K562 (cell line): ENCODE measurements at regions not wholly inside any gene's neighbourhood (a gene's known extent, or its start where the extent isn't known, plus 50 kb on each side); places are given as distances from the start of the nearest gene placed in this dataset.

Source experiments
- ATAC-seq: fragments of 200-7000 bp; cut with Tn5 transposase; 3 replicates; pipeline ENCODE4 v1.9.1; 2020; ENCODE audit warnings: moderate library complexity
- BruUV-seq: library from RNA; stranded (reverse); fragments of 400-500 nt; replicated peaks from 2 replicates; lab custom pipeline; 2021; lab: Mats Ljungman, UMichigan
- CTCF ChIA-PET: fragments of 300-600 bp; formaldehyde crosslinking; extraction: SDS; loops from one replicate; lab custom pipeline; 2021; ENCODE audit warnings: low intra/inter-chr PET ratio; lab: Yijun Ruan, JAX
- POLR2A ChIA-PET: fragments of 300-600, 350-650 bp; sonication (Branson Sonifier 250); formaldehyde crosslinking; extraction: SDS; loops from one replicate; lab custom pipeline; 2021; ENCODE audit warnings: antibody characterized with exemption, inconsistent platforms; lab: Yijun Ruan, JAX
- DNase-seq, 4 experiments: peaks; one replicate each; pipeline versions ENCODE4 v3.0.0 to v3.0.0-alpha.2; 2011 to 2018; ENCODE audit warnings: low spot score in 3 of 4, mixed read lengths in 3 of 4; ENCODE audit errors: extremely low read depth in 1 of 4
- FAIRE-seq: peaks from 2 replicates; lab custom pipeline; 2011; peaks lifted over from hg19 to GRCh38; lab: Jason Lieb, UNC
- H2AFZ ChIP-seq: 2 replicates; pipeline ENCODE4 v1.6.0; 2011; ENCODE audit warnings: low read depth, low read length, control low read depth, inconsistent platforms
- H3K27ac ChIP-seq: fragments of 200-600 bp; 3 replicates; pipeline ENCODE4 v1.8.0; 2011; ENCODE audit warnings: low read depth, mild to moderate bottlenecking, control low read depth, inconsistent platforms, low read length, moderate library complexity, mixed read lengths; ENCODE audit errors: extremely low read depth
- H3K27me3 ChIP-seq, 2 experiments: fragments of 300-600 bp in 1 of 2; 2 replicates in 1 of 2; 3 replicates in 1 of 2; pipeline versions ENCODE4 v1.6.0 to v1.8.0; 2011; ENCODE audit warnings: inconsistent platforms in 2 of 2, low read length in 2 of 2, mild to moderate bottlenecking in 1 of 2, mixed read lengths in 1 of 2, moderate library complexity in 1 of 2; ENCODE audit not compliant: control insufficient read depth in 2 of 2, insufficient read depth in 2 of 2
- H3K36me3 ChIP-seq: fragments of 300-600 bp; 3 replicates; pipeline ENCODE4 v1.8.0; 2011; ENCODE audit warnings: mild to moderate bottlenecking, low read length, inconsistent platforms; ENCODE audit not compliant: control insufficient read depth, insufficient read depth
- H3K4me1 ChIP-seq, 2 experiments: fragments of 200-600 bp in 1 of 2; replicated peaks in 1 of 2; 2 replicates in 1 of 2; 3 replicates in 1 of 2; pipeline versions ENCODE4 v1.5.1 to v1.8.0; 2011; ENCODE audit warnings: inconsistent platforms in 2 of 2, low read length in 2 of 2, mild to moderate bottlenecking in 1 of 2, mixed read lengths in 1 of 2, moderate library complexity in 1 of 2; ENCODE audit not compliant: control insufficient read depth in 2 of 2, insufficient read depth in 2 of 2
- H3K4me2 ChIP-seq: 2 replicates; pipeline ENCODE4 v1.6.1; 2011; ENCODE audit warnings: low read length, control low read depth, inconsistent platforms, mixed read lengths; ENCODE audit not compliant: insufficient read depth
- H3K4me3 ChIP-seq: fragments of 200-600 bp; sonication (generic), shearing (Covaris generic); 2 replicates; pipeline ENCODE4 v1.5.1; 2016; ENCODE audit warnings: control low read depth, inconsistent platforms
- H3K79me2 ChIP-seq: fragments of 200-600 bp; 3 replicates; pipeline ENCODE4 v1.8.0; 2011; ENCODE audit warnings: low read length, inconsistent platforms; ENCODE audit not compliant: control insufficient read depth, insufficient read depth
- H3K9ac ChIP-seq, 2 experiments: 2 replicates each; pipeline versions ENCODE4 v1.6.0 to v1.6.1; 2011; ENCODE audit warnings: low read depth in 2 of 2, low read length in 2 of 2, control low read depth in 1 of 2, inconsistent platforms in 1 of 2, mild to moderate bottlenecking in 1 of 2, mixed read lengths in 1 of 2; ENCODE audit not compliant: insufficient read depth in 1 of 2
- H3K9me1 ChIP-seq: one replicate; pipeline ENCODE4 v1.6.0; 2011; ENCODE audit warnings: inconsistent platforms, mild to moderate bottlenecking, low read length, moderate library complexity; ENCODE audit not compliant: control insufficient read depth, insufficient read depth
- H3K9me3 ChIP-seq: replicated peaks from 2 replicates; pipeline ENCODE4 v1.5.1; 2011; ENCODE audit warnings: low read depth, low read length, inconsistent platforms; ENCODE audit not compliant: control insufficient read depth, insufficient read depth
- H4K20me1 ChIP-seq: replicated peaks from 2 replicates; pipeline ENCODE4 v1.6.1; 2011; ENCODE audit warnings: low read length, inconsistent platforms, mixed read lengths; ENCODE audit not compliant: control insufficient read depth, insufficient read depth
- PCBP1 ChIP-seq: fragments of 200-400 bp; formaldehyde crosslinking; IDR thresholded peaks from 2 replicates; pipeline ENCODE4 v1.6.1; 2018; ENCODE audit warnings: mild to moderate bottlenecking, low read depth, low read length; ENCODE audit not compliant: poor library complexity, severe bottlenecking
- RBBP5 ChIP-seq: fragments of 200-600 bp; sonication (generic); IDR thresholded peaks from 2 replicates; pipeline ENCODE4 v1.6.1; 2012; ENCODE audit warnings: borderline replicate concordance, mild to moderate bottlenecking, low read length, control low read depth, inconsistent platforms; ENCODE audit not compliant: insufficient read depth, poor library complexity, severe bottlenecking
- TEAD4 ChIP-seq, 2 experiments: sonication (generic) in 1 of 2; formaldehyde crosslinking in 1 of 2; IDR thresholded peaks; 2 replicates each; pipeline versions ENCODE4 v1.6.1 to v1.8.0; 2012 to 2022; ENCODE audit warnings: borderline replicate concordance in 1 of 2, inconsistent platforms in 1 of 2, low read length in 1 of 2, mild to moderate bottlenecking in 1 of 2, missing genetic modification reagents in 1 of 2
- WGBS: fragments of 100-300 bp; shearing (Covaris generic); methylation state at CpG from one replicate; pipeline ENCODE4 v1.1.6; 2016; ENCODE audit warnings: low coverage, mixed read lengths; ENCODE audit not compliant: insufficient coverage; ENCODE audit errors: missing lambda C conversion rate; 5-methylcytosine and 5-hydroxymethylcytosine counted together
- in situ Hi-C: fragments of 300-500 bp; cut with MboI; formaldehyde crosslinking; loops from 4 replicates; pipeline ENCODE4 v1.15.0; 2018; ENCODE audit warnings: inconsistent platforms, mixed read lengths
- intact Hi-C: fragments of 100-400 bp; cut with micrococcal nuclease; formaldehyde crosslinking; loops from 2 replicates; pipeline ENCODE4 v1.14.2; 2022
- TF ChIP-seq, protein P1 (sequence below): fragments of 250-450 bp; sonication (Bioruptor Pico); IDR thresholded peaks from 2 replicates; pipeline ENCODE4 v1.9.0; 2021; ENCODE audit warnings: mild to moderate bottlenecking

DNA sequence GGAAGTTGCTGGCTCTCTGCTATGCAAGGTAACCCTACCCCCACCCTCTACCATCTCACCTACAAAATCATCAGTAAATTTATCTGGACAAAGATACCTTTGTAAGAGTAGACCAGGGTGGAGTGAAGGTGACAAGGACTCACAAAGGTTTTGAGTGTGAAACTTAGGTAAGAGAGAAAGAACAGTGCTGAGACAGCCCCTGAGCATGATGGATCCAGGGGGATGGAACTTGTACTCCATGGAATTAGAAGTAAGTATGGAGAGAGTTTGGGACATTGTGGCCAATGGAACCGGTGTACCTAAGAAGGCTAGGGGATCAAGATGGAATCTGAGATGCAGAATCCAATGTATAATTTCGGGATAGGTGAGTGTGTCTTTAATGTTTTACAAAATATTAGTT, 153.0 kb upstream of the NSMCE3 start (continued):
- TF ChIP-seq TEAD4 (IDR thresholded peaks at IDR 0.05; ENCODE audit: low read length) (no peak), TEAD4 (CRISPR knock-in tag; IDR thresholded peaks at IDR 0.05; ENCODE audit: borderline replicate concordance) (no peak)
- TF ChIP-seq, protein P1, sequence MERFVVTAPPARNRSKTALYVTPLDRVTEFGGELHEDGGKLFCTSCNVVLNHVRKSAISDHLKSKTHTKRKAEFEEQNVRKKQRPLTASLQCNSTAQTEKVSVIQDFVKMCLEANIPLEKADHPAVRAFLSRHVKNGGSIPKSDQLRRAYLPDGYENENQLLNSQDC = no peak

DNA sequence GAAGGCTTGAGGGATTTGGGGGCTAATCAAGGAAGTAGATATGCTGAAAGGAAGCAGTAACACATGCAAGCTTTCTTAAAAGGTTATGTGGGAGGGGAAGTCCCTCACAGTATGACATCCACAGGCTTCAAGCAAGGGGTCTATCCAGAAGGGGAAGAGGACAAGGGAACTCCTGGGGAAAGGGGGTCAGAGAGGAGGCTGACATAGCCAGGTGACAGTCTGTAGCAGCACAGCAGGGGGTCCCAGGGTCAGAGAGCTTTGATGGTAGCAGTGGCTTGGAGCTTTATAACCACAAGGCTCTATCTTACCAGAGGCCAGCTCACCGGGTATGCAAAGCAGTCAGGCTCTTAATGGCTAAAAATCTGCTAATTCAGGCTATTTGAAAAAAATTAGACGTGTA, 150.6 kb upstream of the NSMCE3 start:
- TF ChIP-seq RBBP5 = no peak
- no peak for TF ChIP-seq PCBP1
- TF ChIP-seq, all 486 proteins: peak for 0
- Histone ChIP-seq H3K4me2 (no peak overlapping the region), H3K9me1 (no peaks in the 10 kb centered on the region), H3K27ac (no peak overlapping the region), H3K27me3 (peaks cover 0 to 2% of the 10 kb centered on the region in 2 experiments; a peak in 3 of 5 replicates), H3K79me2 (no peaks in the 10 kb centered on the region), H3K4me3 (no peak overlapping the region), H3K9me3 (no peaks in the 10 kb centered on the region), H4K20me1 (no peaks in the 10 kb centered on the region), H2AFZ (no peak overlapping the region), H3K9ac (no peak overlapping the region), H3K36me3 (no peaks in the 10 kb centered on the region), H3K4me1 (no peaks in the 10 kb centered on the region)
- no peak for ATAC-seq
- BruUV-seq = no TSS peak
- 0% methylated on average over 2 of the region's 2 CpGs for WGBS
- no peak for DNase-seq
- intact Hi-C loops = no loop called here
- in situ Hi-C loops = no loop called here
- no peak for FAIRE-seq
- CTCF ChIA-PET = no interaction called here
- POLR2A ChIA-PET = interaction anchor here (0.8 kb wide), 1 partner anchor 172 kb away, joined by 4 read pairs; no protein-coding TSS in a partner anchor
